Endodermal cell (in vitro differentiated cells): ENCODE measurements at regions not wholly inside any gene's neighbourhood (a gene's known extent, or its start where the extent isn't known, plus 50 kb on each side); places are given as distances from the start of the nearest gene placed in this dataset.
A peak's percentile ranks its signal among the peaks of the same experiment; 100 is the strongest.

Source experiments
- DNase-seq: peaks from one replicate; pipeline ENCODE4 v3.0.0-alpha.2; 2017
- H3K27ac ChIP-seq: 2 replicates; pipeline ENCODE4 v1.5.1; 2013; ENCODE audit warnings: mild to moderate bottlenecking, low read depth, low read length, moderate library complexity
- H3K27me3 ChIP-seq: 2 replicates; pipeline ENCODE4 v1.6.1; 2013; ENCODE audit warnings: mild to moderate bottlenecking, low read length, moderate library complexity; ENCODE audit not compliant: insufficient read depth, control insufficient read depth, poor library complexity, severe bottlenecking
- H3K36me3 ChIP-seq: 2 replicates; pipeline ENCODE4 v1.7.0; 2013; ENCODE audit warnings: mild to moderate bottlenecking, low read length, moderate library complexity; ENCODE audit not compliant: control insufficient read depth, insufficient read depth
- H3K4me1 ChIP-seq: one replicate; pipeline ENCODE4 v1.7.0; 2013; ENCODE audit warnings: low read length; ENCODE audit not compliant: control insufficient read depth, insufficient read depth
- H3K4me3 ChIP-seq: 2 replicates; pipeline ENCODE4 v1.5.1; 2013; ENCODE audit warnings: mild to moderate bottlenecking, low read length, moderate library complexity
- H3K9ac ChIP-seq: 2 replicates; pipeline ENCODE4 v1.6.1; 2013; ENCODE audit warnings: mild to moderate bottlenecking, low read length, moderate library complexity; ENCODE audit not compliant: poor library complexity, severe bottlenecking; ENCODE audit errors: extremely low read depth
- H3K9me3 ChIP-seq: 2 replicates; pipeline ENCODE4 v1.6.1; 2013; ENCODE audit warnings: mild to moderate bottlenecking, low read length, moderate library complexity; ENCODE audit not compliant: control insufficient read depth
- H3K27ac Mint-ChIP-seq: 2 replicates; pipeline ENCODE4 v1.8.0; 2020; ENCODE audit warnings: mixed read lengths
- H3K27me3 Mint-ChIP-seq: 2 replicates; pipeline ENCODE4 v1.8.0; 2021; ENCODE audit warnings: mild to moderate bottlenecking, mixed read lengths; ENCODE audit not compliant: insufficient read depth
- H3K36me3 Mint-ChIP-seq: 2 replicates; pipeline ENCODE4 v1.8.0; 2020; ENCODE audit warnings: low read depth, mixed read lengths
- H3K4me1 Mint-ChIP-seq: 2 replicates; pipeline ENCODE4 v1.8.0; 2020; ENCODE audit warnings: mixed read lengths
- H3K4me3 Mint-ChIP-seq: 2 replicates; pipeline ENCODE4 v1.8.0; 2020; ENCODE audit warnings: mild to moderate bottlenecking, moderate library complexity, mixed read lengths
- H3K9me3 Mint-ChIP-seq: 2 replicates; pipeline ENCODE4 v1.8.0; 2020; ENCODE audit warnings: mild to moderate bottlenecking, mixed read lengths
- CTCF ChIP-seq: fragments of 200-600 bp; sonication (generic); conservative IDR thresholded peaks from 2 replicates; pipeline ENCODE4 v1.5.0; 2021; ENCODE audit warnings: antibody characterized with exemption, mild to moderate bottlenecking
- WGBS, 2 experiments: methylation state at CpG; one replicate each; pipeline versions ENCODE4 v1.1.5 to v1.1.7; 2013; ENCODE audit warnings: missing lambda C conversion rate in 2 of 2, mixed read lengths in 1 of 2; ENCODE audit not compliant: insufficient coverage in 1 of 2, insufficient read length in 1 of 2; 5-methylcytosine and 5-hydroxymethylcytosine counted together

DNA sequence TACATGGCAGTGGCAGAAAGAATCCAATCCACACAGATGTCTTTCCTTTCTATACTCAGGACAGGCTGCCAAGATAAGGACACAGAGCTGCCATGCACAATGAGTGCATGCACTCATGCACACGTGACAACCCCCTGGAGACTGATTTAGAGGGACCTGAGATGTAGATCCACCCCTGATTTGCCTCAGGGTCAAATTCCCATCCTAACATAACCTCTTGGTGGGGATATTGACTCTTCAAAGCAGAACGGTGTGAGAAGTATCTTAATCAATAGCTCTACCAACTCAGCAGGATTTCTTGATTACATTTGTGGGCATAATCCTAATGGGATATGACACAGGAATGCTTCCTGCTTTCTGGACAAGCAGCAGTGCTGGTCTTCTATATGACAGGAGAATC, 125.2 kb upstream of the DSCAM start:
- Histone ChIP-seq H3K4me3 (no peak overlapping the region), H3K9ac (no peak overlapping the region), H3K36me3 (no peaks in the 10 kb centered on the region), H3K27ac (no peak overlapping the region), H3K9me3 (peaks cover 24% of the 10 kb centered on the region), H3K4me1 (peaks cover 9% of the 10 kb centered on the region), H3K27me3 (no peaks in the 10 kb centered on the region)
- Mint-ChIP-seq H3K27me3 (peaks cover 6% of the 10 kb centered on the region), H3K4me3 (no peak overlapping the region), H3K36me3 (no peaks in the 10 kb centered on the region), H3K9me3 (peaks cover 25% of the 10 kb centered on the region), H3K27ac (no peak overlapping the region), H3K4me1 (peaks cover 19% of the 10 kb centered on the region)
- WGBS, 2 experiments = 81 to 83% methylated on average over 2 of the region's 2 CpGs
- no peak for DNase-seq
- no peak for TF ChIP-seq CTCF

DNA sequence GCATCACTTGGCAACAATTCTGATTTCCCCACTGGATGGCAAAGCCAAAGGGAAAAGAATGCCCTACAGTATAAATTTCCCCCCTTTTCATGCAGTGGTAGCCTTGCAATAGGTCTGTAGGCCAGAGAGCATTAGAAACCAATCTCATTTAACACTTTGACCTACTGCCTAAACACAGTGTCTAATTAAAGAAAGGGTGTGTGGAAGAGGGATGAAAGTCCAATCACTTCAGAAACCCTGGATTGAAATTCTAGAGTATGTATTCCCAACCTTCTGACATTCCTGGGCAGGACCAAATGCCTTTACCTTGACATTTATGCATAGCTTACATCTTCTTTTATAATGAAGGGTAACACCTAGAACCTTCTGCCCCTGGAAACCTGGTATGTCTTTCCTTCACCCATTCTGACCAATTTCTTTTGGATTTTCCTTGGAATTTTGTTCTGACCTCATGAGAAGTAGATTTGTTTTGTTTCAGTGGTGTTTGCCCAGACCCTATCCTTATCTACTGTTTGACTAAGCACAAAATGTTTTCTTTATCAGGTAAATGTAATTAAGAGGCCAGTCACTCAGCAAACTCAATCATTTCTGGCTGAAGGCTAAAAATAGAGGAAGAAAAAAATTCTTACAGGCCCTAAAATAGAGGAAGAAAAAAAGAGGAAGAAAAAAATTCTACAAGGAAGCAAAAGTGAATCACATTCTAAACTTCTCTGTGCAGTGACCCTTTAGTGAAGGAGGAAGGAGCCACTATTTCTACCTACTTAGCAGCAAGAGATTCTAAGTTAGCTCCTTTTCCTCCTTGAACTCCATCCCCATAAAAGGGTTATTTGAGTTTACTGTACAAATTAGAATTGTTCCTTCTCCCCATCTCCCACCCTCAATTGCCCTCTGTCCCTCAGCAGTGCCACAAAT, 129.5 kb upstream of the DSCAM start:
- no peaks in the 10 kb centered on the region for H3K27me3 ChIP-seq
- Mint-ChIP-seq H3K36me3 (no peaks in the 10 kb centered on the region), H3K27me3 (no peaks in the 10 kb centered on the region), H3K4me1 (peaks cover 11% of the 10 kb centered on the region), H3K9me3 (peaks cover 46% of the 10 kb centered on the region), H3K4me3 (no peak overlapping the region), H3K27ac (peak overlapping the region; percentile 84)
- peak overlapping the region; percentile 51 for H3K4me3 ChIP-seq
- peaks cover 36% of the 10 kb centered on the region for H3K9me3 ChIP-seq
- H3K9ac ChIP-seq = no peak overlapping the region
- no peak for DNase-seq
- H3K27ac ChIP-seq = no peak overlapping the region
- no peak for TF ChIP-seq CTCF
- H3K4me1 ChIP-seq = peaks cover 9% of the 10 kb centered on the region
- no peaks in the 10 kb centered on the region for H3K36me3 ChIP-seq

DNA sequence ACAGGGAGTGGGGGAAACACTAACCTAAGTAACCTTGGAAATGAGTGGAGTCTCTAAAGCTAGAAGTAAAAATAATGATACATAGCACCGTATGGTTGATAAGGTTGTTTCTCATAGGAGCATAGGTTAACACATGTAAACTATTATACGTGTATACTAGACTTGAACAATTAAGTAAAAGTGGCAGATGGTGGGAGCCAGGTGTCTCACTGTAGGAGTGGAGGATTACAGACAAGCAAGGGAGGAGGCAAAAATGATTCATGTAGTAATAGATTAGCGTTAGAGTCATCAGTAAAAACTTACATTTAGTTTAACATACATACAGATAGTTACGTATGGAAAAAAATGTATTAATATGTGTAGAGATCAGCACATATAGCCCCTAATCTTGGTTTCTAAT, 138.4 kb upstream of the DSCAM start:
- no peak for DNase-seq
- no peaks in the 10 kb centered on the region for H3K27me3 ChIP-seq
- no peaks in the 10 kb centered on the region for H3K4me1 ChIP-seq
- peaks cover 20% of the 10 kb centered on the region for H3K9me3 Mint-ChIP-seq
- no peak overlapping the region for H3K4me3 ChIP-seq
- no peaks in the 10 kb centered on the region for H3K36me3 ChIP-seq
- no peak overlapping the region for H3K27ac ChIP-seq
- H3K27me3 Mint-ChIP-seq = no peaks in the 10 kb centered on the region
- H3K27ac Mint-ChIP-seq = no peak overlapping the region
- no peak overlapping the region for H3K4me3 Mint-ChIP-seq
- WGBS, 2 experiments = 86 to 93% methylated on average over 1 to 2 of the region's 4 CpGs
- peaks cover 10% of the 10 kb centered on the region for H3K9me3 ChIP-seq
- H3K36me3 Mint-ChIP-seq = no peaks in the 10 kb centered on the region
- no peak for TF ChIP-seq CTCF
- H3K9ac ChIP-seq = no peak overlapping the region
- no peaks in the 10 kb centered on the region for H3K4me1 Mint-ChIP-seq
